ENCODE measurements at regions not wholly inside any gene's neighbourhood (a gene's known extent, or its start where the extent isn't known, plus 50 kb on each side); places are given as distances from the start of the nearest gene placed in this dataset.

DNA sequence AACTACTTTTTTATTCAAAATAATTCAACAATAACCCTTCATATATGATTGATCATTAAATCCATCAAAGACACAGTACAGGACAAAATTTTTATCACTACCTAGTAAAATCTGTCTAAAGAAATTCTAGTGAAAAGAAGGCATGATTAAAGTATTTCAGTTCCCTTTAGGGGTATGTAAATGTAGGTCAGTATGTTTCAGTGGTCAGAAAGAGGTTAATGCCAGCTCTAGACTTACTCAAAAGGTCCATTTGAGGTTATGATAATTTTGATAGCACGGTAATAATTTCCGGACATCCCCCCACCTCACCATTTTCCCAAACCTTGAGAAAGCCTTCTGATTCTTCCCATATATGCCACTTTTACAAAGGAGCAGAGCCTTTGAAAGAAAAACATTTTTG lies 193.5 kb upstream of the ID4 start:
- H3K36me3 Mint-ChIP-seq, result no peaks in the 10 kb centered on the region
- H3K27me3 Mint-ChIP-seq, result no peaks in the 10 kb centered on the region
- H3K9me3 Mint-ChIP-seq, result peaks cover 12% of the 10 kb centered on the region
- ATAC-seq, result no peak
- no peak overlapping the region for H3K27ac Mint-ChIP-seq
- H3K4me1 Mint-ChIP-seq, result no peaks in the 10 kb centered on the region
- H3K4me3 Mint-ChIP-seq, result no peak overlapping the region

DNA sequence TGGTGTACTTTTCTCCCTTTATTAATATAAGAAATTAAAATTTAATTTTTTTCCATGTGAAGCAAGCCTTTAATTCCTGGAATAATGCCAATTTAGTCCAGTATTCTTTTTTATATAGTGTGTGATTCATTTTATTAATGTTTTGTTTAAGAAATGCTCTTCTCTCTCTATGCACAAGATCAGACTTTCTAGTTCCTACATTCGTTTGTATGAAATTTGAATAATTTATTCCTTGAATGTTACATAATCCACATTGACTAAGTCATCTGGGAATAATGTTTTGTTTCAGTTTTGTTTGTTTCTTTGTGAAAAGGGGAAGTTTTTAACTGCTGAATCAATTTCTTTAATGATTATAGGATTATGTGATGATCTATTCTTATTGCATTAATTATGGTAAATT lies 181.4 kb upstream of the ID4 start:
- no peak for ATAC-seq
- no peak overlapping the region for H3K4me3 Mint-ChIP-seq

DNA sequence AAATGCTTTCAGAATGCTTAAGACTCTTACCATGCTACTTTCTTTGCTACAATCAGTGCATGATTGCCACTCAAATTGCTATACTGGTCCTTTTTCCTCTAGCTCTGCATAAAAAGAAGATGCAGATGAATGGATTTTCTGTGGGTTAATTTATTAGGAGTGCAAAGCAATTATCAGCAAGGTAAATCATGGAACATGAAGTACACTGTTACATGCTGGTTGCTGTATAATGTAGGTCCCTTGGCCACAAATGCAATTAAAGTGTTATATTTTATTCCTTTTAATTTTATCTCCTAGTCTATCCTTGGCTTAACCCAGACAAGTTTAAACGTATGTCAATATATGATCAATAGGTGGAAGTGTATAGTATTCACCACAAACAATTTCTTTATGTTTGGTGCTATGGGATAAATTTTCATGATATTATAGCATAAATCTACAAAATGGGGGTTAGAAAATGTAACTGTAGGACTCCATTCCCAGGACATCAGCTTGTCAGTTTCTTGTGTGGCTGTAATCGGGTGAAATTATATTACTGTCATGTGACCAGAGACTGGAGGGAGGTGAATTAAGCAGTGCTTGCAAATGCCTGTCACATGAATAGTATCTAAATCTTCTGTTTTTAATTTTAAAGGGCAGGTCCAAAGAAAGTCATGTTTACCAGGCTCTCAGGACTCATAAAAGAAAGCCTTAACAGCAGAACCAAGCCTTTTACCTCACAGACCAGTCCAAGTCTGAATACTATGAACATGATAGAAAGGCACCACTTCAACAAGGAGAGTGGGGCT lies 176.9 kb upstream of the ID4 start:
- Mint-ChIP-seq H3K27ac (no peak overlapping the region), H3K9me3 (peaks cover 12% of the 10 kb centered on the region), H3K27me3 (no peaks in the 10 kb centered on the region), H3K36me3 (no peaks in the 10 kb centered on the region), H3K4me1 (no peaks in the 10 kb centered on the region), H3K4me3 (no peak overlapping the region)
- no peak for ATAC-seq

More for the DNA sequence above, 181.4 kb upstream of the ID4 start:
- no peaks in the 10 kb centered on the region for H3K27me3 Mint-ChIP-seq
- no peaks in the 10 kb centered on the region for H3K4me1 Mint-ChIP-seq
- no peak overlapping the region for H3K27ac Mint-ChIP-seq
- no peaks in the 10 kb centered on the region for H3K36me3 Mint-ChIP-seq
- H3K9me3 Mint-ChIP-seq, result peaks cover 5% of the 10 kb centered on the region

DNA sequence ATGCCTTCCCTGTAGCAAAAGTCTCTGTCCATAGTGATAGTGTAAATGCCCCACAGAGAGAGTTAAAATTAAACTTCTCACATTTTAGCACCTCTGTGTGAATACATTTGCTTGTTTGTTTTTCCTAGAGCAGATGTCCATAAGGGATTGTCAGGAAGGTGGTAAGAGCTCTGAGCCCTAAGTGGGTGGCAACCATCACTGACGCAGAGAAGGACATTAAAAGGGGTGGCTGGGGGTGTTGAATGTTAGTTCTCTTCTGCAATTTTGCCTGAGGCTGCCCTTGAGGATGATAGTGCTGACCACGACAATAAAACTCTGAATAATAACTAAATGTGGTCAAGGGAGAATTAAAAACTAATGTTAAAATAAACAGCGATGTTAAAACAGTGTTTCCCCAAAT lies 174.3 kb upstream of the ID4 start:
- no peaks in the 10 kb centered on the region for H3K36me3 Mint-ChIP-seq
- no peaks in the 10 kb centered on the region for H3K4me1 Mint-ChIP-seq
- H3K27ac Mint-ChIP-seq, result no peak overlapping the region
- no peak for ATAC-seq
- H3K4me3 Mint-ChIP-seq, result no peak overlapping the region
- H3K27me3 Mint-ChIP-seq, result no peaks in the 10 kb centered on the region
- peaks cover 11% of the 10 kb centered on the region for H3K9me3 Mint-ChIP-seq

DNA sequence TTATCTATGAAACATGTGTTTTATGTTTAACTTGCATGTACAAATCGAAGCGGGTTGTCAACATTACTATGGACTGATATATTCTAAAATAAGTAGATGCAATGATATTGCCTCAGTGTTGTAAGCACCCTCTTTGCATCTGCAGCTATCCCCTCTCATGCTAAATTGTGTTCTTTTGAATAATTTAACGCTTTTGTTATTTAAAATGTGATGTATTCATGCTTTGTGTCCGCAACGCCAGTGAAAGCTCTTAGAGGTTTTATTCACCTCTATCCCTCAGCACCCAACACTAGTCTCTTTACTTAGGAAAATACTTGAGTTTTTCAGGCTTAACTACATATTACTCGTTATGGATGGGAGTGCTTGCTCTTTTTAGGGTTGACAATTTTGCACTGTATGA lies 173.7 kb upstream of the ID4 start:
- H3K4me1 Mint-ChIP-seq, result no peaks in the 10 kb centered on the region
- peaks cover 11% of the 10 kb centered on the region for H3K9me3 Mint-ChIP-seq
- no peaks in the 10 kb centered on the region for H3K36me3 Mint-ChIP-seq
- H3K27ac Mint-ChIP-seq, result no peak overlapping the region
- no peak overlapping the region for H3K4me3 Mint-ChIP-seq
- ATAC-seq, result no peak
- no peaks in the 10 kb centered on the region for H3K27me3 Mint-ChIP-seq

DNA sequence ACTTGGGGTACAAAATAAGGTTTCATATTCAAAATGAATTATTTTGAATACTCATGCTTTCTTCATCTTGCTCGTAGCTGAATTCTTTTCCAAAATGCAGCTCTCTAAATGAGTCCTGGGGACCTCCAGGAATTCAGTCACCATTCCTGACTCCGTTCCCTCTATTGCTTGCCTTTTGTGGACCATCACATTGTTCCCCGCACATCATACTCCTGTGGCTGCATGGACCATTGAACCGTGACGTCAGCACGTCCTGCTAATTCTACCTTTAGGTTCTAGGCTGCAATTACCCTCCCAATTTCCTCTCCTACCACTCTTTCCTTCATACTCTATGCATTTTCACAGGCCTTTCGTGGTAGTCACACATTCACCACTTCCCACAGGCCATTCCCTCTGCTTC lies 173.1 kb upstream of the ID4 start:
- H3K27ac Mint-ChIP-seq, result no peak overlapping the region
- H3K9me3 Mint-ChIP-seq, result peaks cover 11% of the 10 kb centered on the region
- no peak overlapping the region for H3K4me3 Mint-ChIP-seq
- no peaks in the 10 kb centered on the region for H3K4me1 Mint-ChIP-seq
- H3K36me3 Mint-ChIP-seq, result no peaks in the 10 kb centered on the region
- H3K27me3 Mint-ChIP-seq, result no peaks in the 10 kb centered on the region
- no peak for ATAC-seq

DNA sequence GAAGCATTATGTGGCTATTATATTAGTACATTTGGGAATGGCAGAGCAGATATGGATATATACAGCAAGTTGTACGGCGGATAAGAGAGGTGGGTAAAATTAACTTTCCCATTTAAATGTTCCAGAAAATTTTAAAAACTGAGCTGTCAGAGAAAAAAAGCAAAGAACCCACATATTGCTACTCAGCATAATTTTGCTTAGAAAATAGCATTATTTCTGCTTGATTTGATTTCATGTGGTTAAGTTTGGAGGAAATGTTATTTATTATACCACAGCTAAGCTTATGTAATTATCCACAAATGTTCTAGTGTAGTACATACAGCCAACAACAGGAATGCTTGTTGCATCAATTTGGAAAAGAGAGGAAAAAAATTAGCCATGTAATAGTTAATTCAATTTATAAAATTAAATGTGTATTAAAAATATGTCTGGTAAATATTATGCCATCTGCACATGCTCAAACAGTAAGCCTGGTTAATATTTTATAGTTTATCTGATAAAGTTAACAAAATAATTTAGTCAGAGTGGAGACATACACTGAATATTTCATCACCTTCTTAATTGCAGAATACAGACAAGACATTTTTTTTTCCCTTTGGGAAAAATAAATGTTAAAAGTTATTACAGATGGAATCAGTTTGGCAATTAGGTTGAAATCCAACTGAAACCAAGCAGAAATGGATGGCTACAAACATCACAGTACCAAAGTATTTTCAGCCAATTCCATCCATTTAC lies 172.1 kb upstream of the ID4 start:
- Mint-ChIP-seq H3K4me1 (no peaks in the 10 kb centered on the region), H3K27me3 (no peaks in the 10 kb centered on the region), H3K4me3 (no peak overlapping the region), H3K9me3 (peaks cover 11% of the 10 kb centered on the region), H3K27ac (no peak overlapping the region), H3K36me3 (no peaks in the 10 kb centered on the region)
- ATAC-seq, result no peak

DNA sequence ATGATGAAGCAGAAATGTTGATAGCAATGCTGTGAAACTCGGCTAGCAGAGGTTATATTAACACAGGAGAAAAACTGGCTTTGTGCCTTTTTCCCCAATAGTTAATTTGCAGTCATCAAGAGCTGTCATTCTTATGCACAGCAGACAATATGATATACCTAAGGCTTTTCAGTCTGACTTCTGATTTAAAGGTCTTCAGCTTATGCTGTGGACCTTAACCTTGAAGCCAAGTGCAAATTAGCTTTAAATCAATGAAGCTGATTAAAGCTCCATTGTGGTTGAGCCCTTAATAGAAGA lies 171.6 kb upstream of the ID4 start:
- ATAC-seq, result no peak
- H3K27ac Mint-ChIP-seq, result no peak overlapping the region
- peaks cover 11% of the 10 kb centered on the region for H3K9me3 Mint-ChIP-seq
- H3K27me3 Mint-ChIP-seq, result no peaks in the 10 kb centered on the region
- H3K36me3 Mint-ChIP-seq, result no peaks in the 10 kb centered on the region
- H3K4me1 Mint-ChIP-seq, result no peaks in the 10 kb centered on the region
- no peak overlapping the region for H3K4me3 Mint-ChIP-seq

DNA sequence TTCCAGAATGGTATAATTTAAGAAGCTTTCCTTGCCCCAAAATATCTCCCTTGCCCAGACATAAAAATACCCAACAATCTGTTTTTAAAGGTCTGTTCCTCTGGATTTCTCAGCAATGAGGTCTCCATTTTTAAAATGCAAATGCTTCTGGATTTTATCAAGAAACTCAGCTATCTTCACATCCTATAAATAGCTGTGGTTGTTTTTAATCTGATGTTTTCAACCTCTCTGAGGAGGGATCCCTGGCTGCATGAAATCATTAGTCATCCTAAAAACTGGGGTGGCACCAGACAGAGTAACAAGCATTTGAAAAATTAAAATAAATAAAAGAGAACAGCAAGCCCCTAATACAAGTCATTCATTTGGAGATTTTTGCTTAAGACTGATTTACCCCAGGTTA lies 168.5 kb upstream of the ID4 start:
- H3K36me3 Mint-ChIP-seq, result no peaks in the 10 kb centered on the region
- no peaks in the 10 kb centered on the region for H3K27me3 Mint-ChIP-seq
- no peaks in the 10 kb centered on the region for H3K4me1 Mint-ChIP-seq
- no peak overlapping the region for H3K4me3 Mint-ChIP-seq
- no peak for ATAC-seq
- no peak overlapping the region for H3K27ac Mint-ChIP-seq
- peaks cover 9% of the 10 kb centered on the region for H3K9me3 Mint-ChIP-seq

DNA sequence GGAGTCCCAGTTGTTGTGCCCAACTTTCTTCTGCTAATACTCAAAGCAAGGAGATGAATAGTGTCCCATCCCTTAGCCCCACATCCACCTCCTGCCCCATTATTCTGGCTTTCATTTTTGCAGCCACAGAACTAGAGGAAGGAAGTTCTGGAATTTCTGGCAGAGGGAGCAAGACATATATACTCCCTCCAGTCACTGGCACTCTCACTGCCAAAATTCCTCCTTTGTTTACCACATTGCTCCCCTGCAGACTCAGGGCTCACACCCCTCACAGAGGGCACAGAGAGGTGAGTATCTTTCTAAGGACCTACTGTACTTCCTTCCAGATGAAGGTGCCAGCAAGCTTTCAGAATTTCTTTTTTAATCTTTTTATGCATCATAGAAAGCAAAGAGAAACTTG lies 168.0 kb upstream of the ID4 start:
- Mint-ChIP-seq H3K27ac (no peak overlapping the region), H3K4me3 (no peak overlapping the region), H3K4me1 (no peaks in the 10 kb centered on the region), H3K9me3 (peaks cover 7% of the 10 kb centered on the region), H3K36me3 (no peaks in the 10 kb centered on the region), H3K27me3 (no peaks in the 10 kb centered on the region)
- no peak for ATAC-seq

DNA sequence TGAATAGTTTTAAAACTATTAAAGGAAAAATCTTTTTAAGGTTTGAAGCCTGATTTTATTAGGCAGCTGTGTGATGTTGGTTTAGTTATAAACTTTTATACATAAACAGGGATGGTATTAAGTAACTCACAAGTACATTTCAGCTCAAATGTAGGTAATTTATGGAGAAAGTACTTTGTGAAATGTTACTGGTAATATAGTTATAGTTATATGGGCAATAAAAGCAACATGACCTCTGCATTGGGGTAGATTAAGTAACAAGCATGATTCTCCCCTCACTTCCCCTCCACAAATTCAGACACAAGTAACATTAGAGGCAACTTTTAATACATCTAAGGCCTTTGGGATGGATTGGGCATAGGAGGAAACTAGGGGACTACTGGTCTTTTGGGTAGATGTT lies 154.3 kb upstream of the ID4 start:
- no peak overlapping the region for H3K4me3 Mint-ChIP-seq
- H3K27me3 Mint-ChIP-seq, result no peaks in the 10 kb centered on the region
- no peak for ATAC-seq
- no peak overlapping the region for H3K27ac Mint-ChIP-seq
- no peaks in the 10 kb centered on the region for H3K36me3 Mint-ChIP-seq
- peaks cover 9% of the 10 kb centered on the region for H3K9me3 Mint-ChIP-seq
- no peaks in the 10 kb centered on the region for H3K4me1 Mint-ChIP-seq

DNA sequence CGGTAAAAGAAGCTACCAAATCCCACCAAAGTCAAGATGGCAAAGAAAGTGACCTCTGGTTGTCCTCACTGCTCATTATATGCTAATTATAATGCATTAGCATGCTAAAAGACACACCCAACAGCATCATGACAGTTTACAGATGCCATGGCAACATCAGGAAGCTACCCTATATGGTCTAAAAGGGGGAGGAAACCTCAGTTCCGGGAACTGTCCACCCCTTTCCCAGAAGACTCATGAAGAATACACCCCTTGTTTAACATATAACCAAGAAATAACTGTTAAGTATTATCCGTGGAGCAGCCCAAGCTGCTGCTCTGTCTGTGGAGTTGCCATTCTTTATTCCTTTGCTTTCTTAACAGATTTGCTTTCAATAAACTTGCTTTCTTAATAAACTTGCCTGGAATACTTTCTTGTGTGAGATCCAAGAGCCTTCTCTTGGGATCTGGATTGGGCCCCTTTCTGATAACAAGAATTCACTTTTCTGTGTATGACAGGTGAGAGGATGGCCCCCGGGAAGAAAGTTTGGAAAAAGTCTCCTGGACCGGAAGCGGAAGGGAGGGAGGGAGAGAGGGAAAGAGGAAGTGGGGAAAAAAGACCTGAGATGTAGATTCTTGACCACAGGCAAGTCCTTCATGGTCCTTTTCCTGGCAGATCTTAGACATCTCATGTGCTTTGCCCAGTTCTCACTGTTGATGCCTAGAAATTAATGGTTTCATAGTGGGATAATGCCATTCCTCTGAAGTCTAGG lies 146.7 kb upstream of the ID4 start:
- Mint-ChIP-seq H3K27ac (no peak overlapping the region), H3K9me3 (peaks cover 11% of the 10 kb centered on the region), H3K36me3 (no peaks in the 10 kb centered on the region), H3K4me3 (no peak overlapping the region), H3K4me1 (no peaks in the 10 kb centered on the region), H3K27me3 (no peaks in the 10 kb centered on the region)
- no peak for ATAC-seq

DNA sequence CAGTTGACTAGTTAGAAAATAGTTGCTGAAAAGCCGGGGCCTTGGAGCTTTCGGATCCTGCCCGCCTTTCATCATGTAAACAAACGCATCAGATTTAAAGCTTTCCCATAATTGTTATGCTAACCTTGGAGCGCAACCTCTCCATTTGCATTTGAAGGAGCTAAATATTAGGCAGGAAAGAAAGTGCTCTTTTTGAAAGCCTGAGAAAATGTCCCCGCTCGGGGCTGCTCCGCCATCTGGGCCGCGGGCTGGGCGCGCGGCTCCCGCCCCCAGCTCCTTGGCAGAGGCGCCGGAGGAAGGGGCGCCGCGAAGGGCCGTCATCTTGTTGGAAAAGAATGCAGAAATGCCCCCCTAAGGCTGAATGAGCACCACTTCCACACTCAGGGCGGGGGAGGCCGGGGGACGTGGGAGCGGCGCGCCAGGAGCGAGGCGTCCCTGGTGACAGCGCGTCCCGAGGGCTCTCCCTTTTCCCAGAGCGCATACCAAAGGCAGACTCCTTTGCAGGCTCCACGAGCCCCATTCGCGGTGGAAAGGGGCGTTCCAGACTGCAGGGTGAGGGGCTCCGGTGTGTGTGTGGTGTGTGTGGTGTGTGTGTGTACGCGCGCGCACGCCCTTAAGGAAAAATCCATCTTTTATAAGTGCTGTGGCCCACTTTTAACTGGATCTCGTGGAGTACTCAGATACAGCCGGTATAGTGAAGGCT lies 145.6 kb upstream of the ID4 start:
- Mint-ChIP-seq H3K9me3 (peaks cover 11% of the 10 kb centered on the region), H3K27me3 (no peaks in the 10 kb centered on the region), H3K27ac (no peak overlapping the region), H3K36me3 (no peaks in the 10 kb centered on the region), H3K4me3 (no peak overlapping the region), H3K4me1 (no peaks in the 10 kb centered on the region)
- ATAC-seq, result no peak

DNA sequence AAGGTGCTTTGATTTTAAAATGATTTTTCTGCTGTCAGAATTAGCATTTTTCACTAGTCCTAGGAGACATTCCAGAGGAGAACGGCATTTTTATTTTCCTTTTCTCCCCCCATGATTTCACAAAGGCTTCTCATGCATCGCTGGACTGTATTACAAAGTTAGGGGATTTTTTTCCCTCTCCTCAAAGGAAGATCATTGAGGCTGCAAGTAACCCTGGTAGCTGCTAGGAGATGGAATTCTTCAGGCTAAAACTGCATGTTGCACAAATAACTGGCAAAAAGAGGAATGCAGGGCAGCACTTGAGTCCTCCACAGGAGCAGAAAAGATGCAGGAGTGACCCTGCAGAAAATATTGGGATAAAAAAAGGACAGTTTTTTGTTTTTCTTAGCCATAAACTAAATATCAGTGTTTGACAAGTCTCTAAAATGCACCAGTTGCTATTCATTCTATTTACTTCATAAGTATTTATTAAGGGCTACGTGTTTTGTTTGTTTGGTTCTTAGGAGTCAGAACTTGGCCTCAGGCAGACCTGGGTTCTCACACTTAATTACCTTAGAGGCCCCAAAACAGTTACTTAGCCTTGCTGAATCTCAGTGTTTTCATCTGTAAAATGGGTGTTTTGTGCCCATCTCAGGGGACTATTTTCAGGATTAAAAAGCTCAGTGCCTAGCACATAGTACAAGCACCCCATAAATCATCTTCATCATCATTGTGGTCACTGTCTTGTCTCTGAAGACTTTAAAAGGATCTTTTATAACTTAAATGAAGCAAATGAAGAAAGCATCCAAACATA lies 144.5 kb upstream of the ID4 start:
- H3K27ac Mint-ChIP-seq, result no peak overlapping the region
- peaks cover 8% of the 10 kb centered on the region for H3K9me3 Mint-ChIP-seq
- H3K36me3 Mint-ChIP-seq, result no peaks in the 10 kb centered on the region
- H3K4me3 Mint-ChIP-seq, result no peak overlapping the region
- no peak for ATAC-seq
- H3K27me3 Mint-ChIP-seq, result no peaks in the 10 kb centered on the region
- H3K4me1 Mint-ChIP-seq, result no peaks in the 10 kb centered on the region

DNA sequence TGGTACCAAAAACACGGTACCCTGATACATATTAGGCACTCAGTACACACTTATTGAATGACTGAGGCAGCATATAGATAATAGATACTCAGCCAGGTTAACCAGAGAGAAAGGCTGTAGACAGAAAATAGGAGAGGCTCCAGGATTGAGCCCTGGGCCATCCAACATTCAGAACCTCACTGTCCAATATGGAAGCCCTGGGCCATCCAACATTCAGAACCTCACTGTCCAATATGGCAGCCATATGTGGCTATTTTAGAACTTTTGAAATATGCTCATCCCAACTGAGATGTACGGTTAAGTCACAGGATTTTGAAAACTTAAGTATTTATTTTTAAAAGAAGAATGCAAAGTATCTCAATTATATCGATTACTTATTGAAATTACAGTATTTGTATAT lies 142.5 kb upstream of the ID4 start:
- Mint-ChIP-seq H3K9me3 (peaks cover 10% of the 10 kb centered on the region), H3K4me1 (no peaks in the 10 kb centered on the region), H3K27ac (no peak overlapping the region), H3K36me3 (no peaks in the 10 kb centered on the region), H3K27me3 (no peaks in the 10 kb centered on the region), H3K4me3 (no peak overlapping the region)
- ATAC-seq, result no peak

All from stimulated activated memory B cell treated with anti-CD40 and anti-IgM and Interleukin-4, amounts not matched to agents 10 μg/mL and 1 μg/mL and 100 μg/mL, for 72 hours (primary cell).